ENCODE measurements at regions not wholly inside any gene's neighbourhood (a gene's known extent, or its start where the extent isn't known, plus 50 kb on each side); places are given as distances from the start of the nearest gene placed in this dataset.
A peak's percentile ranks its signal among the peaks of the same experiment; 100 is the strongest.
"Not testable (repeated sequence)": the region's sequence is repeated elsewhere in the genome, so short reads cannot be mapped to it uniquely, and the experiment has no call there.

GRCh38 chr20:47847884-47848485 is 62.7 kb upstream of the SULF2 start (continued):
- TF ChIP-seq NFYB (IDR thresholded peaks at IDR 0.05; ENCODE audit: insufficient read depth, low read depth, low read length) (no peak), KAT2A (conservative IDR thresholded peaks at IDR 0.05; ENCODE audit: control insufficient read depth, low read depth, low read length) (no peak), GATAD2B (conservative IDR thresholded peaks at IDR 0.05; ENCODE audit: low read depth) (0 out of 2 replicates have a peak, but pooled peaks have one; percentile 27), NFIC (IDR thresholded peaks at IDR 0.05; ENCODE audit: low read depth, low read length) (no peak), SREBF2 (IDR thresholded peaks at IDR 0.05; ENCODE audit: low read length) (no peak), SMARCA5 (IDR thresholded peaks at IDR 0.05) (no peak), MEF2B (IDR thresholded peaks at IDR 0.05; ENCODE audit: partially characterized antibody, poor library complexity, severe bottlenecking) (peak; percentile 45), MLLT1 (IDR thresholded peaks at IDR 0.05) (no peak), USF1 (IDR thresholded peaks at IDR 0.05; ENCODE audit: borderline replicate concordance, extremely low read length, insufficient read depth, low read depth, low read length) (no peak), LARP7 (IDR thresholded peaks at IDR 0.05) (no peak), USF2 (IDR thresholded peaks at IDR 0.05; ENCODE audit: borderline replicate concordance, low read depth, low read length) (no peak; the same call in 1 of the 2 replicates), EP300 (IDR thresholded peaks at IDR 0.05; ENCODE audit: borderline replicate concordance in 1 of 2, control insufficient read depth in 1 of 2, low read depth in 2 of 2, low read length in 2 of 2) (no peak)

- POLR2A ChIA-PET; ATAC-seq; SMC1A ChIA-PET (ENCODE audit: uncharacterized antibody, unreplicated experiment); H3K4me3 ChIP-seq; H3K4me1 ChIP-seq (ENCODE audit: control insufficient read depth, insufficient read depth, low read length); RAD21 ChIA-PET (ENCODE audit: unreplicated experiment); H3K27me3 ChIP-seq (replicated peaks in 1 of 2; ENCODE audit: control insufficient read depth in 2 of 2, insufficient read depth in 2 of 2, low read length in 1 of 2); H3K36me3 ChIP-seq (ENCODE audit: control insufficient read depth in 2 of 2, insufficient read depth in 2 of 2, low read length in 1 of 2); H4K20me1 ChIP-seq (ENCODE audit: control insufficient read depth, insufficient read depth); H3K4me2 ChIP-seq (ENCODE audit: control insufficient read depth, insufficient read depth); BruUV-seq (replicated peaks); H3K9ac ChIP-seq (ENCODE audit: control insufficient read depth, insufficient read depth, low read length); CTCF ChIA-PET; DNase-seq (ENCODE audit: low read depth, low spot score); H2AFZ ChIP-seq (ENCODE audit: control insufficient read depth, low read depth, low read length); H3K27ac ChIP-seq (ENCODE audit: control insufficient read depth, insufficient read depth); intact Hi-C loops (cut with micrococcal nuclease; ENCODE audit: unreplicated experiment); H3K9me3 ChIP-seq (replicated peaks; ENCODE audit: control insufficient read depth, insufficient read depth, low read length); in situ Hi-C loops (cut with MboI); H3K79me2 ChIP-seq (ENCODE audit: control insufficient read depth, insufficient read depth, low read length); FAIRE-seq: not testable (repeated sequence)
- WGBS (ENCODE audit: insufficient coverage, insufficient replicate concordance, low lambda C conversion rate, missing lambda C conversion rate) = 2% methylated on average over 6 of the region's 7 CpGs
Measured at GRCh38 chr20:47847220-47847619, 61.9 kb upstream of the SULF2 start.

- CTCF ChIA-PET; FAIRE-seq; H3K4me3 ChIP-seq; intact Hi-C loops (cut with micrococcal nuclease; ENCODE audit: unreplicated experiment); DNase-seq (ENCODE audit: low read depth, low spot score); BruUV-seq (replicated peaks); ATAC-seq; in situ Hi-C loops (cut with MboI); H3K79me2 ChIP-seq (ENCODE audit: control insufficient read depth, insufficient read depth, low read length); SMC1A ChIA-PET (ENCODE audit: uncharacterized antibody, unreplicated experiment); H3K9ac ChIP-seq (ENCODE audit: control insufficient read depth, insufficient read depth, low read length); H4K20me1 ChIP-seq (ENCODE audit: control insufficient read depth, insufficient read depth); H3K27ac ChIP-seq (ENCODE audit: control insufficient read depth, insufficient read depth); H3K9me3 ChIP-seq (replicated peaks; ENCODE audit: control insufficient read depth, insufficient read depth, low read length); RAD21 ChIA-PET (ENCODE audit: unreplicated experiment); H3K4me2 ChIP-seq (ENCODE audit: control insufficient read depth, insufficient read depth); H3K36me3 ChIP-seq (ENCODE audit: control insufficient read depth in 2 of 2, insufficient read depth in 2 of 2, low read length in 1 of 2); H2AFZ ChIP-seq (ENCODE audit: control insufficient read depth, low read depth, low read length); H3K27me3 ChIP-seq (replicated peaks in 1 of 2; ENCODE audit: control insufficient read depth in 2 of 2, insufficient read depth in 2 of 2, low read length in 1 of 2); H3K4me1 ChIP-seq (ENCODE audit: control insufficient read depth, insufficient read depth, low read length); POLR2A ChIA-PET: not testable (repeated sequence)
- 45% methylated on average over 10 of the region's 10 CpGs for whole genome bisulfite sequencing (ENCODE audit: insufficient coverage, insufficient replicate concordance, low lambda C conversion rate, missing lambda C conversion rate)
Measured at GRCh38 chr20:47846651-47847050, 61.4 kb upstream of the SULF2 start.
